ENCODE measurements at regions not wholly inside any gene's neighbourhood (a gene's known extent, or its start where the extent isn't known, plus 50 kb on each side); places are given as distances from the start of the nearest gene placed in this dataset.

- TF ChIP-seq POLR2A (IDR thresholded peaks at IDR 0.05) (no peak), CTCF (IDR thresholded peaks at IDR 0.05) (no peak)
Measured at GRCh38 chr3:124615896-124616543, 114.2 kb upstream of the UMPS start.

Data from stomach (tissue), 4 donors.